A549 (cell line): ENCODE measurements at regions not wholly inside any gene's neighbourhood (a gene's known extent, or its start where the extent isn't known, plus 50 kb on each side); places are given as distances from the start of the nearest gene placed in this dataset.

ENCODE experiments used
- ATAC-seq, 2 experiments: fragments of 200-7000 bp in 1 of 2; fragments of >200 bp in 1 of 2; cut with Nextera tagmentation in 1 of 2; cut with Tn5 transposase in 1 of 2; 3 replicates each; pipeline versions ENCODE4 v1.8.0 to v1.9.1; 2018 to 2020; ENCODE audit warnings: mild to moderate bottlenecking in 1 of 2, moderate library complexity in 1 of 2
- CTCF ChIA-PET: fragments of 300-600 bp; sonication (Branson Sonifier 250); formaldehyde crosslinking; extraction: SDS; loops from one replicate; lab custom pipeline; 2021; ENCODE audit warnings: antibody characterized with exemption, inconsistent platforms; lab: Yijun Ruan, JAX
- POLR2A ChIA-PET: fragments of 350-600 bp; formaldehyde crosslinking; extraction: SDS; loops from one replicate; lab custom pipeline; 2021; ENCODE audit warnings: antibody characterized with exemption, inconsistent platforms; lab: Yijun Ruan, JAX
- DNase-seq, 2 experiments: peaks; one replicate each; pipeline versions ENCODE4 v3.0.0 to v3.0.0-alpha.2; 2011 to 2016; ENCODE audit warnings: low read depth in 1 of 2, low spot score in 1 of 2
- FAIRE-seq: peaks from 2 replicates; lab custom pipeline; 2011; peaks lifted over from hg19 to GRCh38; lab: Jason Lieb, UNC
- H3K27ac ChIP-seq, 2 experiments: fragments of >200 bp; sonication (Bioruptor Twin); formaldehyde crosslinking; 3 replicates each; pipeline ENCODE4 v1.5.1; 2016 to 2017
- H3K4me1 ChIP-seq: fragments of >200 bp; sonication (Bioruptor Twin); formaldehyde crosslinking; 3 replicates; pipeline ENCODE4 v1.6.1; 2016
- H3K4me2 ChIP-seq: fragments of >200 bp; sonication (Bioruptor Twin); formaldehyde crosslinking; 3 replicates; pipeline ENCODE4 v1.6.1; 2016
- H3K4me3 ChIP-seq: fragments of >200 bp; sonication (Bioruptor Twin); formaldehyde crosslinking; 3 replicates; pipeline ENCODE4 v1.5.1; 2016
- H3K9me3 ChIP-seq: fragments of >200 bp; sonication (Bioruptor Twin); formaldehyde crosslinking; 3 replicates; pipeline ENCODE4 v1.6.1; 2016
- BHLHE40 ChIP-seq: IDR thresholded peaks from 2 replicates; pipeline ENCODE4 v1.6.1; 2012; ENCODE audit warnings: low read depth, low read length, inconsistent platforms
- CBX2 ChIP-seq: fragments of 200-600 bp; sonication (generic); IDR thresholded peaks from 2 replicates; pipeline ENCODE4 v1.6.1; 2016; ENCODE audit warnings: low read depth, mild to moderate bottlenecking, borderline replicate concordance
- CBX8 ChIP-seq: fragments of 200-600 bp; sonication (generic); IDR thresholded peaks from 2 replicates; pipeline ENCODE4 v1.6.1; 2016
- EHF ChIP-seq: fragments of 250-450 bp; sonication (Bioruptor Pico); IDR thresholded peaks from 2 replicates; pipeline ENCODE4 v1.5.0; 2020; ENCODE audit warnings: mild to moderate bottlenecking
- EHMT2 ChIP-seq: fragments of 200-600 bp; sonication (generic); IDR thresholded peaks from 2 replicates; pipeline ENCODE4 v1.6.1; 2016; ENCODE audit warnings: antibody characterized with exemption, low read depth, mild to moderate bottlenecking, moderate library complexity
- EP300 ChIP-seq, 2 experiments: fragments of >200 bp; sonication (Bioruptor Twin); formaldehyde crosslinking; IDR thresholded peaks; 2 replicates in 1 of 2; 3 replicates in 1 of 2; pipeline ENCODE4 v1.6.1; 2016 to 2017
- FOSB ChIP-seq: fragments of 250-450 bp; sonication (Bioruptor Pico); IDR thresholded peaks from 2 replicates; pipeline ENCODE4 v1.5.0; 2020; ENCODE audit warnings: mild to moderate bottlenecking, moderate library complexity
- FOSL2 ChIP-seq, 2 experiments: fragments of 450-650 bp in 1 of 2; fragments of >200 bp in 1 of 2; sonication (Bioruptor Twin) in 1 of 2; formaldehyde crosslinking; IDR thresholded peaks; 2 replicates each; pipeline versions ENCODE4 v1.5.0 to v1.6.1; 2016 to 2020; ENCODE audit warnings: mild to moderate bottlenecking in 1 of 2, moderate library complexity in 1 of 2
- HEYL ChIP-seq: fragments of 250-450 bp; sonication (Bioruptor Pico); IDR thresholded peaks from 2 replicates; pipeline ENCODE4 v1.8.0; 2021; ENCODE audit warnings: mild to moderate bottlenecking, moderate library complexity
- HOXA7 ChIP-seq: fragments of 250-450 bp; sonication (Bioruptor Pico); IDR thresholded peaks from 2 replicates; pipeline ENCODE4 v1.5.0; 2020; ENCODE audit warnings: mild to moderate bottlenecking, moderate library complexity
- HOXB13 ChIP-seq: fragments of 250-450 bp; sonication (Bioruptor Pico); IDR thresholded peaks from 2 replicates; pipeline ENCODE4 v1.5.0; 2020; ENCODE audit warnings: low read depth, mild to moderate bottlenecking, moderate library complexity
- MAFK ChIP-seq: fragments of 450-650 bp; IDR thresholded peaks from 2 replicates; pipeline ENCODE4 v1.6.1; 2014; ENCODE audit not compliant: partially characterized antibody
- MAZ ChIP-seq: fragments of 150-350 bp; IDR thresholded peaks from 2 replicates; pipeline ENCODE4 v1.6.1; 2014; ENCODE audit warnings: antibody characterized with exemption, low read depth, low read length, borderline replicate concordance
- RAD21 ChIP-seq, 2 experiments: fragments of >200 bp in 1 of 2; sonication (Bioruptor Twin) in 1 of 2; formaldehyde crosslinking in 1 of 2; IDR thresholded peaks in 1 of 2; conservative IDR thresholded peaks in 1 of 2; 2 replicates in 1 of 2; 3 replicates in 1 of 2; pipeline ENCODE4 v1.6.1; 2012 to 2018; ENCODE audit warnings: inconsistent platforms in 1 of 2
- TFCP2L1 ChIP-seq: fragments of 250-450 bp; sonication (Bioruptor Pico); IDR thresholded peaks from 2 replicates; pipeline ENCODE4 v1.5.0; 2021; ENCODE audit warnings: mild to moderate bottlenecking
- TP53 ChIP-seq: fragments of 250-450 bp; sonication (Bioruptor Pico); IDR thresholded peaks from 2 replicates; pipeline ENCODE4 v1.5.0; 2021; ENCODE audit warnings: mild to moderate bottlenecking, moderate library complexity
- WGBS: methylation state at CpG from one replicate; pipeline ENCODE4 v1.1.6; 2017; ENCODE audit errors: missing lambda C conversion rate; 5-methylcytosine and 5-hydroxymethylcytosine counted together
- TF ChIP-seq, protein P1 (sequence below): fragments of 200-600 bp; sonication (generic); IDR thresholded peaks from 2 replicates; pipeline ENCODE4 v1.6.1; 2016; ENCODE audit warnings: antibody characterized with exemption, mild to moderate bottlenecking, moderate library complexity
- TF ChIP-seq, protein P2 (sequence below): fragments of 250-450 bp; sonication (Bioruptor Pico); IDR thresholded peaks from 2 replicates; pipeline ENCODE4 v1.5.0; 2020; ENCODE audit warnings: low read depth, mild to moderate bottlenecking, moderate library complexity
- TF ChIP-seq, protein P3 (sequence below): IDR thresholded peaks from 2 replicates; pipeline ENCODE4 v1.6.1; 2012
- TF ChIP-seq, protein P4 (sequence below): fragments of 450-650 bp; IDR thresholded peaks from 2 replicates; pipeline ENCODE4 v1.6.1; 2014; ENCODE audit warnings: antibody characterized with exemption

DNA sequence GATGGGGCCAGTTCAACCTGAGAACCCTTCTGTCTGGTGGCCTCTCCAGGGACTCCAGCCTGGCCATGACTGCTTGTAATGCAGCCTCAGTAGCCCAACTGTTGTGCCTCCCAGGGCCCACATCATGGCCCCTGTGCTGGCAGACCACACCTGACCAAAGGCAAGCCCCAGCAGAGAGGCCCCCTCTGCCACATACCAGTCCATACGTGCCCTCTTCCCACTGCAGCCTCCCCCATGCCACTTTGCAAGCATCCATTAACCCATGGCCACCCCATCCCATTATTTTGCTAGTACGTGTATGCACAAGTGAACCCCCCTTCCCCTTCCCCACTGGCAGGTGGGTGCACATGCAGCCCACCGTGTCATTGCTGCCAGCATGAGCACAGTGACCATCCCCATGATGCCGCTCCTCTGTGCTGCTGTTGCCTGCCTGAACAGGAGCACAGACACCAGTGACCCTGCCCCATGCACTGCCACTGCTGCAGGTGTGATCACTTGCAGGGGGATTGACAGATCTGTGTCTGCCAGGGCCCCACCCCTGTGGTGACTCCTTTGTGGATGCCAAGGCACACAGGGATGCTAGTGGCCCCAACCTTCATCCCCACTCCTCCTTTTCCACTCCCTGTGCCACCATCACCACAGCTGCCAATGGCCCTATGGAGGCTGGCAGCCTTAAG is 330.0 kb upstream of the DSEL start (continued):
- TF ChIP-seq, protein P1, sequence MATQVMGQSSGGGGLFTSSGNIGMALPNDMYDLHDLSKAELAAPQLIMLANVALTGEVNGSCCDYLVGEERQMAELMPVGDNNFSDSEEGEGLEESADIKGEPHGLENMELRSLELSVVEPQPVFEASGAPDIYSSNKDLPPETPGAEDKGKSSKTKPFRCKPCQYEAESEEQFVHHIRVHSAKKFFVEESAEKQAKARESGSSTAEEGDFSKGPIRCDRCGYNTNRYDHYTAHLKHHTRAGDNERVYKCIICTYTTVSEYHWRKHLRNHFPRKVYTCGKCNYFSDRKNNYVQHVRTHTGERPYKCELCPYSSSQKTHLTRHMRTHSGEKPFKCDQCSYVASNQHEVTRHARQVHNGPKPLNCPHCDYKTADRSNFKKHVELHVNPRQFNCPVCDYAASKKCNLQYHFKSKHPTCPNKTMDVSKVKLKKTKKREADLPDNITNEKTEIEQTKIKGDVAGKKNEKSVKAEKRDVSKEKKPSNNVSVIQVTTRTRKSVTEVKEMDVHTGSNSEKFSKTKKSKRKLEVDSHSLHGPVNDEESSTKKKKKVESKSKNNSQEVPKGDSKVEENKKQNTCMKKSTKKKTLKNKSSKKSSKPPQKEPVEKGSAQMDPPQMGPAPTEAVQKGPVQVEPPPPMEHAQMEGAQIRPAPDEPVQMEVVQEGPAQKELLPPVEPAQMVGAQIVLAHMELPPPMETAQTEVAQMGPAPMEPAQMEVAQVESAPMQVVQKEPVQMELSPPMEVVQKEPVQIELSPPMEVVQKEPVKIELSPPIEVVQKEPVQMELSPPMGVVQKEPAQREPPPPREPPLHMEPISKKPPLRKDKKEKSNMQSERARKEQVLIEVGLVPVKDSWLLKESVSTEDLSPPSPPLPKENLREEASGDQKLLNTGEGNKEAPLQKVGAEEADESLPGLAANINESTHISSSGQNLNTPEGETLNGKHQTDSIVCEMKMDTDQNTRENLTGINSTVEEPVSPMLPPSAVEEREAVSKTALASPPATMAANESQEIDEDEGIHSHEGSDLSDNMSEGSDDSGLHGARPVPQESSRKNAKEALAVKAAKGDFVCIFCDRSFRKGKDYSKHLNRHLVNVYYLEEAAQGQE = no peak

DNA sequence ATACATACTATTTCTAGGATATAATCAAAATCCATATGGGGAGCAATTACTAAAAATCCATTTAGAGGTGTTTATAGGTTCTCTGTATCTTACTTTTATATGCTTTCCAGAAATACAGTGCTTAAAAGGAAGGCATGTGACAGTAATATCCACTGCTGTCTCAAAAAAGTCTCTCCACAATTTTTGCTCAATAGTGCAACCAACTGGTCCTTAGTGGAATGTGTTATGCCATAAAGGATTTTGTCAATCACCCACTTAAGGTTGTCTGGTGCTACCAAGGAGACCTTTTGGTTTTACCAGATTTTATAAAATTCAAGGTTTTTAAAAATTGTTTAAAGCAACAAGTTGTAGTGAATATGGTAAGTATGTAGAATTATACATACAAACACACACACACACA is 328.5 kb upstream of the DSEL start:
- H3K4me1 ChIP-seq = no peaks in the 10 kb centered on the region
- no peak for DNase-seq
- ChIA-PET CTCF (no interaction called here), POLR2A (no interaction called here)
- ATAC-seq = no peak
- H3K4me3 ChIP-seq = no peak overlapping the region
- no peak overlapping the region for H3K27ac ChIP-seq
- H3K9me3 ChIP-seq = no peaks in the 10 kb centered on the region
- no peak overlapping the region for H3K4me2 ChIP-seq
- TF ChIP-seq RAD21 (conservative IDR thresholded peaks at IDR 0.05 in 1 of 2, IDR thresholded peaks at IDR 0.05 in 1 of 2) (0 out of 5 replicates have a peak, but pooled peaks of 1 of the 2 experiments have one; percentile 4), EHF (CRISPR knock-in tag) (no peak)
- TF ChIP-seq, all 56 proteins: peak for 1
- no peak for FAIRE-seq

DNA sequence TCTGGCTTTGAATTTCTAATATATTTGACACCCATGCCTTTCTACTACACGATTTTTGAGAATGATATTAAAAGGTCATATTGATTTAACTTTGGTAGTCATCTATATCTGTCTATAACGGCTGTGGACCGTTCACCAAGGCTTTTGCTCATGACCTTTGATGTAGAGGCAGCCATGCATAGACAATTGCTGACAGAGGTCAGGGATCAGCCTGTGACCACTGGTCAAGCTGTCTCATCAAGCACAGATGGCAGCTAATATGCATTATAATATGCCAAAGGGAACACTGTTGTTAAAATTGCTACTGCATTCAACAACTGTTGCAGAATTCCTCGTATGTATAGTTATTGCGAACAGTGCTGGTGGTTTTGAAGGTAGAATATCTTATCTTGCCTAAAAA is 323.9 kb upstream of the DSEL start:
- TF ChIP-seq FOSL2 (IDR thresholded peaks at IDR 0.05) = no peak
- TF ChIP-seq FOSL2 (CRISPR knock-in tag; IDR thresholded peaks at IDR 0.05) = no peak
- TF ChIP-seq, all 56 proteins: peak for 0
- no peak for FAIRE-seq
- WGBS = 21% methylated on average over 5 of the region's 5 CpGs
- H3K9me3 ChIP-seq = no peaks in the 10 kb centered on the region
- POLR2A ChIA-PET = no interaction called here
- H3K4me3 ChIP-seq = no peak overlapping the region
- no peak for ATAC-seq
- no peak for DNase-seq
- no peak overlapping the region for H3K27ac ChIP-seq
- H3K4me1 ChIP-seq = no peaks in the 10 kb centered on the region
- CTCF ChIA-PET = no interaction called here
- H3K4me2 ChIP-seq = no peak overlapping the region

DNA sequence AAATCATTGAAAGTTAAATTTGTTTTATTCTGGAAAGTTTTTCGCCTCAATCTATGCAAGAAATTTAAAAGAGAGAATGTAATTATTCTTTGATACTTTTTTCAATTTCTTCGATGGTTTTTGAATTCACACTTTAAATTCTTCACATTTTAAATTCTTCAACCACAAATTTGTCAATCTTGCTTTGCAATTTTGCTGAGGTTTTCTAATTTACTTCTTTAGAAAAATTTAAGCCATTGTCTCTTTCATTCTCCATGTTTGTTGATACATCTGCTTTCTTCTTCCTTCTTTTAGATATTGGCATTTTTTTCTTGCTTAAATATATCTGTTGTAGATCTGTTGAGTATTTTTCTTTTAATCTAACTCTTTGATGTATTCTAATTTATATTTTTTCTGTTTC is 301.9 kb upstream of the DSEL start:
- WGBS = 7% methylated on average over 2 of the region's 2 CpGs
- FAIRE-seq = no peak

DNA sequence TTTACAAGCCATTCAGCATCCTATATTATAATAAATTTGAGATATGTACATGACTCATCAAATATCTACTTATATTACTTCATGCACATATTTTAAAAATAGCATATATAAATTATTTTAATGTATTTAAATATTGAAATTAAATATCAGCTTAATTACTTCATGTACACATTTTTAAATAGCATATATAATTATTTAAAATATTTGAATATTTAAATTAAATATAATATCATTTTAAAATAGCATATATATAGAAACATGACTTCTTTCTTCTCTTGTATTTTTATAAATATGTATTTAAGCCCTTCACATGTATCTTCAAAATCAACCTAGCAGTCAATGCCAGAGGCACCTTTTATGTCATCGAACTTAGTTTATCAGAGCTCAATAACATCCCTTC is 298.8 kb upstream of the DSEL start:
- no peak overlapping the region for H3K4me2 ChIP-seq
- no peak for FAIRE-seq
- 6% methylated on average over 1 of the region's 1 CpG for WGBS
- H3K4me3 ChIP-seq = no peak overlapping the region
- no peaks in the 10 kb centered on the region for H3K9me3 ChIP-seq
- no peaks in the 10 kb centered on the region for H3K4me1 ChIP-seq
- ATAC-seq = no peak
- H3K27ac ChIP-seq = no peak overlapping the region
- CTCF ChIA-PET = no interaction called here
- no peak for DNase-seq
- POLR2A ChIA-PET = no interaction called here
- TF ChIP-seq HOXA7 (CRISPR knock-in tag) (no peak), CBX8 (no peak), HEYL (CRISPR knock-in tag) (no peak), EP300 (IDR thresholded peaks at IDR 0.05) (no peak), CBX2 (no peak), EHF (CRISPR knock-in tag) (no peak), TP53 (CRISPR knock-in tag) (no peak), TFCP2L1 (CRISPR knock-in tag) (no peak), MAZ (no peak), BHLHE40 (no peak), HOXB13 (no peak), EHMT2 (no peak)
- TF ChIP-seq, protein P2, sequence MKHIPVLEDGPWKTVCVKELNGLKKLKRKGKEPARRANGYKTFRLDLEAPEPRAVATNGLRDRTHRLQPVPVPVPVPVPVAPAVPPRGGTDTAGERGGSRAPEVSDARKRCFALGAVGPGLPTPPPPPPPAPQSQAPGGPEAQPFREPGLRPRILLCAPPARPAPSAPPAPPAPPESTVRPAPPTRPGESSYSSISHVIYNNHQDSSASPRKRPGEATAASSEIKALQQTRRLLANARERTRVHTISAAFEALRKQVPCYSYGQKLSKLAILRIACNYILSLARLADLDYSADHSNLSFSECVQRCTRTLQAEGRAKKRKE (CRISPR knock-in tag) = no peak
- TF ChIP-seq, protein P3, sequence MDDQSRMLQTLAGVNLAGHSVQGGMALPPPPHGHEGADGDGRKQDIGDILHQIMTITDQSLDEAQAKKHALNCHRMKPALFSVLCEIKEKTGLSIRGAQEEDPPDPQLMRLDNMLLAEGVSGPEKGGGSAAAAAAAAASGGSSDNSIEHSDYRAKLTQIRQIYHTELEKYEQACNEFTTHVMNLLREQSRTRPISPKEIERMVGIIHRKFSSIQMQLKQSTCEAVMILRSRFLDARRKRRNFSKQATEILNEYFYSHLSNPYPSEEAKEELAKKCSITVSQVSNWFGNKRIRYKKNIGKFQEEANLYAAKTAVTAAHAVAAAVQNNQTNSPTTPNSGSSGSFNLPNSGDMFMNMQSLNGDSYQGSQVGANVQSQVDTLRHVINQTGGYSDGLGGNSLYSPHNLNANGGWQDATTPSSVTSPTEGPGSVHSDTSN = no peak
- TF ChIP-seq, protein P4, sequence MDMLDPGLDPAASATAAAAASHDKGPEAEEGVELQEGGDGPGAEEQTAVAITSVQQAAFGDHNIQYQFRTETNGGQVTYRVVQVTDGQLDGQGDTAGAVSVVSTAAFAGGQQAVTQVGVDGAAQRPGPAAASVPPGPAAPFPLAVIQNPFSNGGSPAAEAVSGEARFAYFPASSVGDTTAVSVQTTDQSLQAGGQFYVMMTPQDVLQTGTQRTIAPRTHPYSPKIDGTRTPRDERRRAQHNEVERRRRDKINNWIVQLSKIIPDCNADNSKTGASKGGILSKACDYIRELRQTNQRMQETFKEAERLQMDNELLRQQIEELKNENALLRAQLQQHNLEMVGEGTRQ = no peak

More for the DNA sequence above, 301.9 kb upstream of the DSEL start:
- H3K27ac ChIP-seq = no peak overlapping the region
- no peak overlapping the region for H3K4me2 ChIP-seq
- TF ChIP-seq FOSB (no peak), MAFK (peak; percentile 35)
- TF ChIP-seq, all 56 proteins: peak for 1
- ATAC-seq (no peak), DNase-seq (no peak)
- no peaks in the 10 kb centered on the region for H3K9me3 ChIP-seq
- H3K4me1 ChIP-seq = no peaks in the 10 kb centered on the region
- H3K4me3 ChIP-seq = no peak overlapping the region
- ChIA-PET CTCF (no interaction called here), POLR2A (no interaction called here)
